ENCODE measurements at regions not wholly inside any gene's neighbourhood (a gene's known extent, or its start where the extent isn't known, plus 50 kb on each side); places are given as distances from the start of the nearest gene placed in this dataset.

GRCh38 chr6:130610303-130610702 lies 216.9 kb upstream of the SMLR1 start:
- no peak for TF ChIP-seq CTCF (conservative IDR thresholded peaks at IDR 0.05 in 1 of 2, IDR thresholded peaks at IDR 0.05 in 1 of 2; ENCODE audit: extremely low read depth in 1 of 2, insufficient read depth in 1 of 2, low read depth in 1 of 2, low read length in 2 of 2)
- TF ChIP-seq EZH2 (IDR thresholded peaks at IDR 0.05; ENCODE audit: borderline replicate concordance, low read length), result no peak

Data from mammary epithelial cell (primary cell).